Lower lobe of right lung (tissue), 2 donors: ENCODE measurements at regions not wholly inside any gene's neighbourhood (a gene's known extent, or its start where the extent isn't known, plus 50 kb on each side); places are given as distances from the start of the nearest gene placed in this dataset.

Experiments
- ATAC-seq, 2 donors: fragments of 200-7000 bp; cut with Tn5 transposase; one replicate each; pipeline ENCODE4 v1.9.1; 2020 to 2022; ENCODE audit warnings: mild to moderate bottlenecking in 2 of 2, moderate library complexity in 2 of 2
- DNase-seq: peaks from one replicate; pipeline ENCODE4 v3.0.0-alpha.2; 2020
- H3K27ac ChIP-seq: fragments of 200-600 bp; one replicate; pipeline ENCODE4 v1.8.0; 2022
- H3K27me3 ChIP-seq: fragments of 200-600 bp; one replicate; pipeline ENCODE4 v1.8.0; 2022; ENCODE audit warnings: low read depth
- H3K36me3 ChIP-seq: fragments of 200-600 bp; one replicate; pipeline ENCODE4 v1.8.0; 2022; ENCODE audit warnings: mild to moderate bottlenecking
- H3K4me1 ChIP-seq: fragments of 200-600 bp; one replicate; pipeline ENCODE4 v1.8.0; 2022
- H3K4me3 ChIP-seq: fragments of 200-600 bp; one replicate; pipeline ENCODE4 v1.8.0; 2022; ENCODE audit warnings: mild to moderate bottlenecking
- H3K9me3 ChIP-seq: fragments of 200-600 bp; one replicate; pipeline ENCODE4 v1.8.0; 2022
- CTCF ChIP-seq: fragments of 200-600 bp; IDR thresholded peaks from one replicate; pipeline ENCODE4 v1.8.0; 2022; ENCODE audit warnings: antibody characterized with exemption, mild to moderate bottlenecking
- intact Hi-C: fragments of 100-400 bp; cut with DNase I; formaldehyde crosslinking; loops from one replicate; pipeline ENCODE4 v1.11.0; 2022
- donor health status: DM: no; HTN: yes; CAD: no; lungs with severe emphysema.

DNA sequence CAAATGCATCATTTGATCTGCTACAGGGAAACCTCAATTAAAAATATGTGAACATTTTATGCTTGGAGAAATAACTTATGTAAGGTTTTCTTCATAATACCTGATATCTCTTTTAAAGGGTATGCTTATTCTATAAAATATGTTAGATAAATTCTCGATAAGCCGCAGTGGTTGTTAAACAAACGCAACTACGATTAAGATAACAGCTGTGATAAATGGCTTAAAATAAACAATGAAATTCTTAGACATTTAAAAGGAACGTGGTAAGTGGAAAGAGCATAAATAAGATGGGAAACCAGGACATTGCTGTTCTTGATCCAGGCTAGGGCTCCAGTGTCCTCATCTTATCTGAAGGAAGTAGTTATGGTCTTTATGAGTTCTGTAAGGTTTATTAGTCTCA, 415.9 kb downstream of the CD83 start:
- TF ChIP-seq CTCF: no peak
- no peaks in the 10 kb centered on the region for H3K4me1 ChIP-seq
- ATAC-seq (no peak), DNase-seq (no peak)
- H3K4me3 ChIP-seq: no peak overlapping the region
- intact Hi-C loops: no loop called here
- no peak overlapping the region for H3K27ac ChIP-seq
- H3K9me3 ChIP-seq: peaks cover 2% of the 10 kb centered on the region
- H3K36me3 ChIP-seq: no peaks in the 10 kb centered on the region
- no peaks in the 10 kb centered on the region for H3K27me3 ChIP-seq

DNA sequence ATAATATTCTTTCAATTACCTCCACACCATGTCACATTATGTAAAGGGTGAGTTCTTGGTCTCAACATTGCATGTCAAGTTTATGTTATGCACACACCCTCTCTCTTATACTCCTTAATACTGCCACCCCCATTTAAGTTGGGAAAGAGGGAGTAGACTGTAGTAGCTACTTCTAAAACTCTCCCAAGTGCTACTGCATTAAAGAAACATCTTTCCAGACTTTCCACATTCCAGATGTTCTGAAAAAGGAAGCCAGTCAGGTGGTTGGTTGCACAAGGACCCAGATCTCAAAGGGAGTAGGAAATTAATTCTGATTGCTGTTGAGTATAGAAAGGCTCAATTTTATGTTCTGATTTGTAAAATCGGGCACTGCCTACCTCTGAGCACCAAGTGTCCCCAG, 419.5 kb downstream of the CD83 start:
- Histone ChIP-seq H3K4me3 (no peak overlapping the region), H3K36me3 (no peaks in the 10 kb centered on the region), H3K4me1 (no peaks in the 10 kb centered on the region), H3K9me3 (peaks cover 2% of the 10 kb centered on the region), H3K27me3 (no peaks in the 10 kb centered on the region), H3K27ac (no peak overlapping the region)
- no peak for TF ChIP-seq CTCF
- DNase-seq (no peak), ATAC-seq (no peak)
- intact Hi-C loops: no loop called here

- Histone ChIP-seq H3K9me3 (peaks cover 2% of the 10 kb centered on the region), H3K27me3 (no peaks in the 10 kb centered on the region), H3K4me3 (no peak overlapping the region), H3K27ac (no peak overlapping the region), H3K36me3 (no peaks in the 10 kb centered on the region), H3K4me1 (no peaks in the 10 kb centered on the region)
- intact Hi-C loops: no loop called here
- TF ChIP-seq CTCF: no peak
- no peak for DNase-seq
- ATAC-seq: no peak
These were observed 422.7 kb downstream of the CD83 start for GRCh38 chr6:14540276-14540675.

DNA sequence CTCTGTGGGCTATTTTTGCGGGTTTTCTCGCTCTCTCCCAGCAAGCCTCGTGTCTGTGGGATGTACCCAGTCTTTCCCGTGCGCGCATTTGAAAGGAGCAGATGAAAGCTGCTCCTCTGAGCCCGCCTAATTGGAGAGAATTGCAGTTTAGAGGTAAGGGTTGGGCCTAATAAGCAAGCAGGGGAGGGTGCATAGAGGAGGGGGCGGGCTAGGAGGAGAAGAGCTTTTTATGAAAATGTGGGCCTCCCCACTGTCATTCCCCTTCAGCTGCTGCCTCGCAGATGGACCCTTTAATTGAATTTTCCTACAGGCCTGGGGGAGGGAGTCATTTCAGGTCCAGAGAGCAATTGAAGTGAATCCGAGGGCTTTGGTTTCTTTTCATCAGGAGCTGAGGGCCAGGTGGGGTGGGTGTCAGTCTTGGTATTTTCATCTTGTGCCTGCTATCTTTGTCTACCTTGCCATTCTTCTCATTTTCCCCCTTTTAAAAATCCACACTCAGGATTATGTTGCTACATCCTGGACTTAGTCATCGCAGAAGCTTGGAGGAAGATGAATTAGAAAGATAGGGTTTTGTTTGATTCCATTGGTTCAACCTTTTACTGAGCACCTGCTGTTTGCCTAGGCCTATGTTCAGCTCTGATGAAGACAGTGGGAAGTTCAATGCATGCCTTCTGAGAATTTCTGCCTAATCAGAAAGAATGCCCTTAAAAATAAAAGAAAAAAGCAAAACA, 423.4 kb downstream of the CD83 start:
- H3K9me3 ChIP-seq: peaks cover 2% of the 10 kb centered on the region
- H3K27ac ChIP-seq: no peak overlapping the region
- DNase-seq (no peak), ATAC-seq (no peak)
- H3K4me3 ChIP-seq: no peak overlapping the region
- intact Hi-C loops: no loop called here
- TF ChIP-seq CTCF: no peak
- H3K4me1 ChIP-seq: no peaks in the 10 kb centered on the region
- no peaks in the 10 kb centered on the region for H3K27me3 ChIP-seq
- H3K36me3 ChIP-seq: no peaks in the 10 kb centered on the region

DNA sequence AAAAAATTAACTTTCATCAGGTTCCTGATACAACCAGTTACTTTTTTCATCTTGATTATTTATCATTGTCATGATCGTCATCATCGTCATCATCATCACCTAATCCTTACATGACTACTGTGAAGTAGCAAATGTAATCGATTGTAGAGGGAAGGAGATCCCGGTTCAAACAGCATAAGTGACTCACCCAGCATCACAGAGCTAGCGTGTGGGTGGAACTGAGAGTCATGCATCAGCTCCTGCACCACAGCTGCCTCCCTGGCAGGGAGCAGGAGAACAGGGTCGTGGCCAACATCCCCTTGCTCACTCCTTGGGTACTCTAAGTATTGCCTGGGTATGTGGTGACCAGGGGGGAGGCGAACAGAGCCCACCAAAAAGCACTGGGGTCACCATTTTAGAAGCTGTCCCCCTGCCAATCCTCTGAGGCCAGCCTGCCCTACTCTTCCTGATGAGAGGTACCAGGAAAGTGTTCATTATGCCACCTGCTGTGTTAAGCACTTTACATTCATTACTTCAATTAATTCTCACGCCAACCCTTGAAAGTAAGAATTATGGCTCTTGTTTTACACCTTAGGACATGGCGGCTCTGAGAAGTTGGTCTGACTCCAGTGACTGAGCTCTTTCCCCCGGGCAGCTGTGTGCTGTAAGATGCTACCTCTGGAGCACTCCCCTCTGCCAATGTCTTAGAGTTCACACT, 425.2 kb downstream of the CD83 start:
- Histone ChIP-seq H3K27ac (no peak overlapping the region), H3K9me3 (peaks cover 1% of the 10 kb centered on the region), H3K36me3 (no peaks in the 10 kb centered on the region), H3K4me3 (no peak overlapping the region), H3K4me1 (no peaks in the 10 kb centered on the region), H3K27me3 (no peaks in the 10 kb centered on the region)
- DNase-seq (no peak), ATAC-seq (no peak)
- no peak for TF ChIP-seq CTCF
- intact Hi-C loops: no loop called here
